GM12878 (cell line): ENCODE measurements at regions not wholly inside any gene's neighbourhood (a gene's known extent, or its start where the extent isn't known, plus 50 kb on each side); places are given as distances from the start of the nearest gene placed in this dataset.
A peak's percentile ranks its signal among the peaks of the same experiment; 100 is the strongest.

Experiments used
- ATAC-seq: fragments of 200-7000 bp; cut with Tn5 transposase; 3 replicates; pipeline ENCODE4 v1.9.1; 2020; ENCODE audit warnings: mild to moderate bottlenecking, moderate library complexity
- BruUV-seq: library from RNA; stranded (reverse); fragments of 400-500 nt; replicated peaks from 2 replicates; lab custom pipeline; 2021; lab: Mats Ljungman, UMichigan
- CTCF ChIA-PET: fragments of 300-600 bp; sonication (Branson Sonifier 250); formaldehyde crosslinking; extraction: SDS; loops from one replicate; lab custom pipeline; 2021; ENCODE audit warnings: inconsistent platforms; lab: Yijun Ruan, JAX
- POLR2A ChIA-PET: fragments of 350-600 bp; formaldehyde crosslinking; extraction: SDS; loops from one replicate; lab custom pipeline; 2021; ENCODE audit warnings: inconsistent platforms; lab: Charles Lee
- RAD21 ChIA-PET: fragments of 300-600 bp; sonication (Branson Sonifier 250); formaldehyde crosslinking; loops from one replicate; lab custom pipeline; 2023; ENCODE audit warnings: antibody characterized with exemption; ENCODE audit not compliant: unreplicated experiment; lab: Charles Lee
- SMC1A ChIA-PET: fragments of 300-600 bp; sonication (Branson Sonifier 250); formaldehyde crosslinking; loops from one replicate; lab custom pipeline; 2023; ENCODE audit not compliant: unreplicated experiment, uncharacterized antibody; lab: Charles Lee
- DNase-seq: peaks from one replicate; pipeline ENCODE4 v3.0.0-alpha.2; 2011; ENCODE audit warnings: low read depth, low spot score
- FAIRE-seq: peaks from 3 replicates; lab custom pipeline; 2011; peaks lifted over from hg19 to GRCh38; lab: Jason Lieb, UNC
- H2AFZ ChIP-seq: 2 replicates; pipeline ENCODE4 v1.6.0; 2011; ENCODE audit warnings: low read depth, low read length, control low read depth; ENCODE audit not compliant: control insufficient read depth
- H3K27ac ChIP-seq: 2 replicates; pipeline ENCODE4 v1.5.1; 2011; ENCODE audit warnings: control low read depth; ENCODE audit not compliant: control insufficient read depth, insufficient read depth
- H3K27me3 ChIP-seq, 2 experiments: replicated peaks in 1 of 2; 2 replicates each; pipeline versions ENCODE4 v1.6.0 to v1.6.1; 2011; ENCODE audit warnings: low read length in 1 of 2; ENCODE audit not compliant: control insufficient read depth in 2 of 2, insufficient read depth in 2 of 2
- H3K36me3 ChIP-seq, 2 experiments: 2 replicates each; pipeline ENCODE4 v1.5.1; 2011; ENCODE audit warnings: low read length in 1 of 2; ENCODE audit not compliant: control insufficient read depth in 2 of 2, insufficient read depth in 2 of 2
- H3K4me1 ChIP-seq: 2 replicates; pipeline ENCODE4 v1.6.1; 2011; ENCODE audit warnings: mild to moderate bottlenecking, low read length, moderate library complexity, mixed read lengths; ENCODE audit not compliant: control insufficient read depth, insufficient read depth
- H3K4me2 ChIP-seq: 2 replicates; pipeline ENCODE4 v1.6.0; 2011; ENCODE audit warnings: control low read depth; ENCODE audit not compliant: control insufficient read depth, insufficient read depth
- H3K4me3 ChIP-seq: fragments of 200-600 bp; sonication (generic); 2 replicates; pipeline ENCODE4 v1.5.1; 2016
- H3K79me2 ChIP-seq: 2 replicates; pipeline ENCODE4 v1.6.0; 2011; ENCODE audit warnings: low read length; ENCODE audit not compliant: control insufficient read depth, insufficient read depth
- H3K9ac ChIP-seq: 2 replicates; pipeline ENCODE4 v1.8.0; 2011; ENCODE audit warnings: low read length, control low read depth, mixed read lengths; ENCODE audit not compliant: control insufficient read depth, insufficient read depth
- H3K9me3 ChIP-seq: replicated peaks from 3 replicates; pipeline ENCODE4 v1.5.1; 2011; ENCODE audit warnings: mild to moderate bottlenecking, low read length; ENCODE audit not compliant: control insufficient read depth, insufficient read depth
- H4K20me1 ChIP-seq: 2 replicates; pipeline ENCODE4 v1.6.0; 2011; ENCODE audit not compliant: control insufficient read depth, insufficient read depth
- ASH2L ChIP-seq: fragments of 300-600, 200-600 bp; sonication (generic); IDR thresholded peaks from 2 replicates; pipeline ENCODE4 v1.6.1; 2017; ENCODE audit warnings: low read depth, mild to moderate bottlenecking, borderline replicate concordance
- BACH1 ChIP-seq: fragments of 450-650 bp; IDR thresholded peaks from 2 replicates; pipeline ENCODE4 v1.6.1; 2017; ENCODE audit warnings: mild to moderate bottlenecking, borderline replicate concordance
- CBX5 ChIP-seq: sonication (generic); IDR thresholded peaks from 2 replicates; pipeline ENCODE4 v1.6.1; 2016; ENCODE audit warnings: low read depth, moderate library complexity, mild to moderate bottlenecking, inconsistent platforms
- EED ChIP-seq: sonication (generic); IDR thresholded peaks from 2 replicates; pipeline ENCODE4 v1.6.1; 2016; ENCODE audit warnings: antibody characterized with exemption, low read depth
- IRF5 ChIP-seq: fragments of 450-650 bp; IDR thresholded peaks from 2 replicates; pipeline ENCODE4 v1.6.1; 2017; ENCODE audit warnings: borderline replicate concordance
- MEF2B ChIP-seq: fragments of 450-650 bp; IDR thresholded peaks from 2 replicates; pipeline ENCODE4 v1.6.1; 2018; ENCODE audit warnings: mild to moderate bottlenecking, moderate library complexity; ENCODE audit not compliant: partially characterized antibody, poor library complexity, severe bottlenecking
- NFIC ChIP-seq: IDR thresholded peaks from 2 replicates; pipeline ENCODE4 v1.6.1; 2012; ENCODE audit warnings: low read depth, mild to moderate bottlenecking, inconsistent platforms, low read length, moderate library complexity
- RAD51 ChIP-seq: fragments of 450-650 bp; IDR thresholded peaks from 2 replicates; pipeline ENCODE4 v1.6.1; 2016; ENCODE audit warnings: moderate library complexity, mild to moderate bottlenecking, inconsistent platforms
- RELB ChIP-seq: fragments of 450-650 bp; IDR thresholded peaks from 2 replicates; pipeline ENCODE4 v1.6.1; 2017; ENCODE audit warnings: low read depth, mild to moderate bottlenecking, moderate library complexity
- RUNX3 ChIP-seq: IDR thresholded peaks from 2 replicates; pipeline ENCODE4 v1.6.1; 2012; ENCODE audit warnings: low read length, inconsistent platforms
- SIX5 ChIP-seq: IDR thresholded peaks from 2 replicates; pipeline ENCODE4 v1.6.1; 2011; ENCODE audit warnings: mild to moderate bottlenecking, low read depth, low read length, moderate library complexity; ENCODE audit not compliant: severe bottlenecking
- SMARCA5 ChIP-seq: fragments of 450-650 bp; IDR thresholded peaks from 2 replicates; pipeline ENCODE4 v1.6.1; 2017; ENCODE audit warnings: mild to moderate bottlenecking
- SMC3 ChIP-seq: IDR thresholded peaks from 2 replicates; pipeline ENCODE4 v1.6.1; 2011; ENCODE audit warnings: low read length, improper control_type of control experiment, borderline replicate concordance
- SREBF2 ChIP-seq: IDR thresholded peaks from 2 replicates; pipeline ENCODE4 v1.6.1; 2012; ENCODE audit warnings: mild to moderate bottlenecking, low read length
- SRF ChIP-seq, 2 experiments: IDR thresholded peaks; 2 replicates each; pipeline ENCODE4 v1.6.1; 2011; ENCODE audit warnings: low read depth in 2 of 2, low read length in 2 of 2, mild to moderate bottlenecking in 1 of 2, moderate library complexity in 1 of 2
- STAT3 ChIP-seq: IDR thresholded peaks from 2 replicates; pipeline ENCODE4 v1.6.1; 2011; ENCODE audit warnings: low read depth, low read length, improper control_type of control experiment
- ZZZ3 ChIP-seq: IDR thresholded peaks from 2 replicates; pipeline ENCODE4 v1.6.1; 2011; ENCODE audit warnings: low read depth; ENCODE audit not compliant: control insufficient read depth, insufficient read length
- WGBS: methylation state at CpG from one replicate; pipeline ENCODE4 v1.1.6; 2016; ENCODE audit warnings: low lambda C conversion rate; ENCODE audit not compliant: insufficient replicate concordance, insufficient coverage; ENCODE audit errors: missing lambda C conversion rate; 5-methylcytosine and 5-hydroxymethylcytosine counted together
- in situ Hi-C: fragments of 300-500 bp; cut with MboI; formaldehyde crosslinking; loops from 9 replicates; pipeline ENCODE4 v1.14.3; 2018; ENCODE audit warnings: mixed read lengths
- intact Hi-C: fragments of 100-400 bp; cut with micrococcal nuclease; formaldehyde crosslinking; loops from one replicate; pipeline ENCODE4 v1.14.2; 2022; ENCODE audit not compliant: unreplicated experiment
- TF ChIP-seq, protein P1 (sequence below): fragments of 450-650 bp; IDR thresholded peaks from 2 replicates; pipeline ENCODE4 v1.6.1; 2014; ENCODE audit warnings: mild to moderate bottlenecking
- TF ChIP-seq, protein P2 (sequence below): fragments of 450-650 bp; IDR thresholded peaks from 2 replicates; pipeline ENCODE4 v1.6.1; 2017; ENCODE audit warnings: mild to moderate bottlenecking

DNA sequence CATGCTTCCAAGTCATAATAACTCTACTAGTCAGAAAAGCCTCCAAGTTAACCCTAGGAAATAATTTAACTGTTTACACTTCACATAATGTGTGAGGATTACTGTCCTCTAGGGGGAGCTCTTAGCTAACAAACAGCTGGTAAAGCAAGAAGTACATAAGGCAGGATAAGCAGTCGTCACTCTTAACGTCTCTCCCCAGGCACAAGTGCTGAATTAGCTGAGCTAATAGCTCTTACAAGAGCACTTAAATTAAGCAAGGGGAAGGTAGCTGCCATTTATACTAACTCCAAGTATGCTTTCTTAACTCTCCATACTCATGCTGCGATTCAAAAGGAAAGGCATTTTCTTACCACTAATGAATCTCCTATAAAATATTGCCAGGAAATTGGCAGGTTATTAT is 79.3 kb upstream of the TSPAN11 start (continued):
- TF ChIP-seq, protein P1, sequence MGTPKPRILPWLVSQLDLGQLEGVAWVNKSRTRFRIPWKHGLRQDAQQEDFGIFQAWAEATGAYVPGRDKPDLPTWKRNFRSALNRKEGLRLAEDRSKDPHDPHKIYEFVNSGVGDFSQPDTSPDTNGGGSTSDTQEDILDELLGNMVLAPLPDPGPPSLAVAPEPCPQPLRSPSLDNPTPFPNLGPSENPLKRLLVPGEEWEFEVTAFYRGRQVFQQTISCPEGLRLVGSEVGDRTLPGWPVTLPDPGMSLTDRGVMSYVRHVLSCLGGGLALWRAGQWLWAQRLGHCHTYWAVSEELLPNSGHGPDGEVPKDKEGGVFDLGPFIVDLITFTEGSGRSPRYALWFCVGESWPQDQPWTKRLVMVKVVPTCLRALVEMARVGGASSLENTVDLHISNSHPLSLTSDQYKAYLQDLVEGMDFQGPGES = no peak
- TF ChIP-seq NFIC = no peak
- TF ChIP-seq CBX5 = no peak
- TF ChIP-seq SMARCA5 = peak; percentile 100

DNA sequence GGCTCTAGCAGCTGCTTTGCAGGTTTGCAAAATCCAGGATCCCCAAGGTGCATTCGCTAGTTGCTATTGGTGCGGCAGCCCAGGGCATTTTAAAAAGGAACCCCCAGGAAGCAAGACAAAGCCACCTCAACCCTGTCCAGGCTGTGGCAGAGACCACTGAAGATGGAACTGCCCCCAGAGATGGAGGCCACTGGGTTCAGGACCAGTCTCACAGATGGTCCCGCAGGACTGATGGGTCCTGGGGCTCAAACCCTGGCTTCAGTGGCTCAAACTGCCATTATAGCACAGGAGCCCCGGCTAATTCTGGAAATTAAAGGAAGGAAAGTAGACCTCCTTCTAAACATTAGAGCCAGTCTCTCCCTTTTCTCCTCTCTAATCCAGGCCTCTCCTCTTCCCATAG is 79.8 kb upstream of the TSPAN11 start:
- in situ Hi-C loops (loop anchor here (5.0 to 10.0 kb wide), 2 partner anchors 148 to 391 kb away; no protein-coding TSS in a partner anchor), intact Hi-C loops (loop anchor here (1.0 to 10.0 kb wide), 4 partner anchors 140 to 1292 kb away; no protein-coding TSS in a partner anchor)
- Histone ChIP-seq H3K27me3 (no peaks in the 10 kb centered on the region), H3K4me1 (peaks cover 2% of the 10 kb centered on the region), H3K9me3 (no peaks in the 10 kb centered on the region), H3K9ac (no peak overlapping the region), H2AFZ (no peak overlapping the region), H3K36me3 (no peaks in the 10 kb centered on the region), H4K20me1 (no peaks in the 10 kb centered on the region), H3K4me2 (no peak overlapping the region), H3K79me2 (no peaks in the 10 kb centered on the region), H3K4me3 (no peak overlapping the region), H3K27ac (no peak overlapping the region)
- BruUV-seq = no TSS peak
- ChIA-PET CTCF (interaction anchor here (0.6 to 10.0 kb wide), 20 partner anchors 15 to 452 kb away, joined by 3 to 125 read pairs (median 3); no protein-coding TSS in a partner anchor), SMC1A (interaction anchor here (0.6 to 4.5 kb wide), 7 partner anchors 127 to 425 kb away, joined by 3 to 25 read pairs (median 10); no protein-coding TSS in a partner anchor), POLR2A (no interaction called here), RAD21 (interaction anchor here (0.7 to 3.9 kb wide), 7 partner anchors 139 to 452 kb away, joined by 3 to 24 read pairs (median 5); no protein-coding TSS in a partner anchor)
- FAIRE-seq (no peak), ATAC-seq (no peak), DNase-seq (no peak)
- WGBS = 67% methylated on average over 4 of the region's 4 CpGs
- TF ChIP-seq ASH2L (no peak), STAT3 (no peak), ZZZ3 (no peak), SMC3 (no peak), EED (no peak), RELB (no peak), SIX5 (no peak), IRF5 (no peak), SRF (IDR thresholded peaks at IDR 0.05; ENCODE audit: low read depth in 2 of 2, low read length in 2 of 2) (no peak), MEF2B (no peak), BACH1 (no peak), SREBF2 (no peak), RUNX3 (no peak), RAD51 (no peak)
- TF ChIP-seq, protein P2, sequence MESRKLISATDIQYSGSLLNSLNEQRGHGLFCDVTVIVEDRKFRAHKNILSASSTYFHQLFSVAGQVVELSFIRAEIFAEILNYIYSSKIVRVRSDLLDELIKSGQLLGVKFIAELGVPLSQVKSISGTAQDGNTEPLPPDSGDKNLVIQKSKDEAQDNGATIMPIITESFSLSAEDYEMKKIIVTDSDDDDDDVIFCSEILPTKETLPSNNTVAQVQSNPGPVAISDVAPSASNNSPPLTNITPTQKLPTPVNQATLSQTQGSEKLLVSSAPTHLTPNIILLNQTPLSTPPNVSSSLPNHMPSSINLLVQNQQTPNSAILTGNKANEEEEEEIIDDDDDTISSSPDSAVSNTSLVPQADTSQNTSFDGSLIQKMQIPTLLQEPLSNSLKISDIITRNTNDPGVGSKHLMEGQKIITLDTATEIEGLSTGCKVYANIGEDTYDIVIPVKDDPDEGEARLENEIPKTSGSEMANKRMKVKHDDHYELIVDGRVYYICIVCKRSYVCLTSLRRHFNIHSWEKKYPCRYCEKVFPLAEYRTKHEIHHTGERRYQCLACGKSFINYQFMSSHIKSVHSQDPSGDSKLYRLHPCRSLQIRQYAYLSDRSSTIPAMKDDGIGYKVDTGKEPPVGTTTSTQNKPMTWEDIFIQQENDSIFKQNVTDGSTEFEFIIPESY = no peak
